OCI-M1 (cell line): ENCODE measurements at regions not wholly inside any gene's neighbourhood (a gene's known extent, or its start where the extent isn't known, plus 50 kb on each side); places are given as distances from the start of the nearest gene placed in this dataset.
"Not testable (repeated sequence)": the region's sequence is repeated elsewhere in the genome, so short reads cannot be mapped to it uniquely, and the experiment has no call there.

Experiments
- DNase-seq: peaks from one replicate; lab custom pipeline; 2025; lab: John Stamatoyannopoulos, UW

- DNase-seq: no peak
Observed at GRCh38 chr3:145032791-145033190, 1061.2 kb downstream of the DIPK2A start.

GRCh38 chr3:145035682-145036081 is 1064.1 kb downstream of the DIPK2A start:
- no peak for DNase-seq

- not testable (repeated sequence) for DNase-seq
Observed at GRCh38 chr3:145054055-145054454, 1082.4 kb downstream of the DIPK2A start.

GRCh38 chr3:145055375-145056076 is 1083.9 kb downstream of the DIPK2A start:
- no peak for DNase-seq

GRCh38 chr3:145058483-145058882 is 1086.9 kb downstream of the DIPK2A start:
- DNase-seq: peak; percentile 39

GRCh38 chr3:145063616-145064015 is 1092.0 kb downstream of the DIPK2A start:
- no peak for DNase-seq

- DNase-seq: no peak
Observed at GRCh38 chr3:145070795-145071194, 1090.2 kb downstream of the PLOD2 start.

GRCh38 chr3:145079436-145079835 is 1081.5 kb downstream of the PLOD2 start:
- DNase-seq: no peak

- no peak for DNase-seq
Observed at GRCh38 chr3:145087038-145087437, 1073.9 kb downstream of the PLOD2 start.

GRCh38 chr3:145088917-145089316 is 1072.1 kb downstream of the PLOD2 start:
- DNase-seq: no peak

- DNase-seq: no peak
Observed at GRCh38 chr3:145089337-145089736, 1071.6 kb downstream of the PLOD2 start.

GRCh38 chr3:145094355-145094941 is 1066.5 kb downstream of the PLOD2 start:
- DNase-seq: peak; percentile 78

- DNase-seq: peak; percentile 56
Observed at GRCh38 chr3:145111141-145111540, 1049.8 kb downstream of the PLOD2 start.

GRCh38 chr3:145116769-145117168 is 1044.2 kb downstream of the PLOD2 start:
- DNase-seq: no peak

GRCh38 chr3:145118303-145118702 is 1042.7 kb downstream of the PLOD2 start:
- no peak for DNase-seq

- no peak for DNase-seq
Observed at GRCh38 chr3:145124900-145125678, 1035.9 kb downstream of the PLOD2 start.

- DNase-seq: no peak
Observed at GRCh38 chr3:145133281-145133680, 1027.7 kb downstream of the PLOD2 start.

GRCh38 chr3:145134738-145135137 is 1026.2 kb downstream of the PLOD2 start:
- no peak for DNase-seq

GRCh38 chr3:145144361-145144760 is 1016.6 kb downstream of the PLOD2 start:
- peak; percentile 69 for DNase-seq

GRCh38 chr3:145145461-145145860 is 1015.5 kb downstream of the PLOD2 start:
- DNase-seq: no peak

GRCh38 chr3:145159640-145160039 is 1001.3 kb downstream of the PLOD2 start:
- DNase-seq: no peak

GRCh38 chr3:145170121-145170520 is 990.9 kb downstream of the PLOD2 start:
- no peak for DNase-seq

GRCh38 chr3:145175626-145176025 is 985.4 kb downstream of the PLOD2 start:
- DNase-seq: no peak
